DND-41 (cell line): ENCODE measurements at regions not wholly inside any gene's neighbourhood (a gene's known extent, or its start where the extent isn't known, plus 50 kb on each side); places are given as distances from the start of the nearest gene placed in this dataset.

Source experiments
- ATAC-seq: fragments of 200-7000 bp; cut with Tn5 transposase; 3 replicates; pipeline ENCODE4 v1.9.1; 2021; ENCODE audit warnings: low read depth; ENCODE audit not compliant: insufficient read depth
- DNase-seq: peaks from one replicate; pipeline ENCODE4 v3.0.0-alpha.2; 2020
- H2AFZ ChIP-seq: 2 replicates; pipeline ENCODE4 v1.6.0; 2012; ENCODE audit warnings: low read depth, low read length
- H3K27ac ChIP-seq: 2 replicates; pipeline ENCODE4 v1.5.1; 2012; ENCODE audit warnings: low read length, inconsistent platforms
- H3K27me3 ChIP-seq: fragments of 200-600 bp; sonication (generic); 2 replicates; pipeline ENCODE4 v1.6.0; 2012; ENCODE audit warnings: low read length, mild to moderate bottlenecking, inconsistent platforms; ENCODE audit not compliant: insufficient read depth, poor library complexity
- H3K36me3 ChIP-seq: 2 replicates; pipeline ENCODE4 v1.5.1; 2012; ENCODE audit warnings: low read length, inconsistent platforms; ENCODE audit not compliant: insufficient read depth
- H3K4me1 ChIP-seq: 2 replicates; pipeline ENCODE4 v1.5.1; 2012; ENCODE audit warnings: mild to moderate bottlenecking, low read length; ENCODE audit not compliant: insufficient read depth
- H3K4me2 ChIP-seq: 2 replicates; pipeline ENCODE4 v1.6.0; 2012; ENCODE audit warnings: mild to moderate bottlenecking, moderate library complexity, low read length, inconsistent platforms; ENCODE audit not compliant: insufficient read depth
- H3K4me3 ChIP-seq, 2 experiments: fragments of 200-600 bp in 1 of 2; shearing (Covaris generic) in 1 of 2; 2 replicates each; pipeline ENCODE4 v1.5.1; 2012 to 2016; ENCODE audit warnings: inconsistent platforms in 2 of 2, low read length in 2 of 2, mild to moderate bottlenecking in 2 of 2, low read depth in 1 of 2, moderate library complexity in 1 of 2
- H3K79me2 ChIP-seq: 2 replicates; pipeline ENCODE4 v1.6.0; 2012; ENCODE audit warnings: low read length, inconsistent platforms; ENCODE audit not compliant: insufficient read depth
- H3K9ac ChIP-seq: 2 replicates; pipeline ENCODE4 v1.6.0; 2012; ENCODE audit warnings: low read depth, mild to moderate bottlenecking, inconsistent platforms, low read length, moderate library complexity
- H3K9me3 ChIP-seq: 2 replicates; pipeline ENCODE4 v1.5.1; 2012; ENCODE audit warnings: low read length, moderate library complexity, mild to moderate bottlenecking, inconsistent platforms; ENCODE audit not compliant: insufficient read depth, severe bottlenecking
- H4K20me1 ChIP-seq: 2 replicates; pipeline ENCODE4 v1.6.0; 2012; ENCODE audit warnings: low read length; ENCODE audit not compliant: insufficient read depth
- EZH2 ChIP-seq: IDR thresholded peaks from 3 replicates; pipeline ENCODE4 v1.6.1; 2012; ENCODE audit warnings: borderline replicate concordance, low read depth, mild to moderate bottlenecking, moderate library complexity, low read length, inconsistent platforms; ENCODE audit not compliant: severe bottlenecking
- TF ChIP-seq, protein P1 (sequence below): IDR thresholded peaks from 2 replicates; pipeline ENCODE4 v1.5.1; 2012; ENCODE audit warnings: borderline replicate concordance, low read length, moderate library complexity, mild to moderate bottlenecking; ENCODE audit not compliant: poor library complexity, severe bottlenecking; ENCODE audit errors: extremely low read depth

DNA sequence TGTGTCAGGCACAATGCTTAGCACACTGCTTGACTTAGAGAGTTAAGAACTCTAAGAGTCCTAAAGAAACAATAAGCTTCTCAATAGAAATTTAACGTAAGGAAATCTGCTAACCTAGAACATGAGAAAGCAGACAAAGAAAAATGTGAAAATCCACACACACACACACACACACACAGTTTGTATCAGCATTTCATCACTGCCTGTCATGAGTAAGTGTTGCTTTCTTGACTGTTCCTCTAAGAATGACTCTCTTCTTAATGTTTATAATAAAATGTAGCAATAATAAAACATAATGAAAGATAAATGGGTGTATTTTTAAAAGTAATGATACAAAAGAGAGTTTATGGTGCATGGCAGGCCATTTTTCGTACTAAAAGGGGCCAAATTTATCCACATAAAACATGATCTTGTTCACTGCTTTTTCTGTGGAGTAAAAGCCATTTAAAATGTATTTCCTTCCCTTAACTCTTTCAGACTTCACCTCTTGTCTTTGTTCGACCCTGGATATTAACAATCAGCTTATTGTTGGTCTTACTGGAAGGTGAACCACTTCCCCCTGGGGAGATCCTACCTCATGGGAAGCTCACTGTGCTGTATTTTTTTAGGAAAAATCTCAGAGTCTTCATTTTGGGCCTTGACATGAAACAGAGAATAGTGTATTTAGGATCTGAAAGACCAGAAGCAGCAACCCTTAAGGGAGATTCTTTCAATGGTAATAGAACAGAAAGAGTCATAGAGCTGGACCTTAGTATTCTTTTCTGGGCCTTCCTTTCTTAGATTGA, 107.3 kb upstream of the ANKRD55 start:
- Histone ChIP-seq H3K4me3 (no peak overlapping the region), H3K79me2 (no peaks in the 10 kb centered on the region), H3K4me2 (no peak overlapping the region), H3K9me3 (no peaks in the 10 kb centered on the region), H4K20me1 (no peaks in the 10 kb centered on the region), H3K27ac (no peak overlapping the region), H3K36me3 (no peaks in the 10 kb centered on the region), H3K4me1 (no peaks in the 10 kb centered on the region), H3K27me3 (peaks cover 3% of the 10 kb centered on the region), H3K9ac (no peak overlapping the region), H2AFZ (no peak overlapping the region)
- no peak for DNase-seq
- no peak for ATAC-seq
- TF ChIP-seq, protein P1, sequence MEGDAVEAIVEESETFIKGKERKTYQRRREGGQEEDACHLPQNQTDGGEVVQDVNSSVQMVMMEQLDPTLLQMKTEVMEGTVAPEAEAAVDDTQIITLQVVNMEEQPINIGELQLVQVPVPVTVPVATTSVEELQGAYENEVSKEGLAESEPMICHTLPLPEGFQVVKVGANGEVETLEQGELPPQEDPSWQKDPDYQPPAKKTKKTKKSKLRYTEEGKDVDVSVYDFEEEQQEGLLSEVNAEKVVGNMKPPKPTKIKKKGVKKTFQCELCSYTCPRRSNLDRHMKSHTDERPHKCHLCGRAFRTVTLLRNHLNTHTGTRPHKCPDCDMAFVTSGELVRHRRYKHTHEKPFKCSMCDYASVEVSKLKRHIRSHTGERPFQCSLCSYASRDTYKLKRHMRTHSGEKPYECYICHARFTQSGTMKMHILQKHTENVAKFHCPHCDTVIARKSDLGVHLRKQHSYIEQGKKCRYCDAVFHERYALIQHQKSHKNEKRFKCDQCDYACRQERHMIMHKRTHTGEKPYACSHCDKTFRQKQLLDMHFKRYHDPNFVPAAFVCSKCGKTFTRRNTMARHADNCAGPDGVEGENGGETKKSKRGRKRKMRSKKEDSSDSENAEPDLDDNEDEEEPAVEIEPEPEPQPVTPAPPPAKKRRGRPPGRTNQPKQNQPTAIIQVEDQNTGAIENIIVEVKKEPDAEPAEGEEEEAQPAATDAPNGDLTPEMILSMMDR = no peak
- TF ChIP-seq EZH2 = no peak

DNA sequence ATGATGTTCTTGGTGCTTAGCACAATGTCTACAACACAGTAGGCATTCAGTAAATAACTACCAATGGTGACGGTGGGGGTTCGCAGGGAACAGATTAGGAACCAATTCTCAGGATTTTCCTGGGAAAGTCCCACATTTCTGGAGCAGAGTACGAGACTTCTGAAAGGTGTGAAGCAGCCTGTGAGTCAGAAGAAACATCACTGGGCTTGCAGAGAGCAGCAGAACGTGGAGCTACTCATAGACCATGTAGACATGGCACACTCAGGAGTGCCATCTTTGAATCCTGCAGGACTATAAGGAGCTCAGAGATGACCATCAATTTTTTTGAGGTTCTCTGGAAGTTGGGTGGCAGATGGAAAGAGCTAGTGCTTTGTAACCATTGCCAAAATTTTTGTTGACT, 106.6 kb upstream of the ANKRD55 start:
- ATAC-seq (no peak), DNase-seq (no peak)
- H3K9me3 ChIP-seq = no peaks in the 10 kb centered on the region
- no peaks in the 10 kb centered on the region for H4K20me1 ChIP-seq
- TF ChIP-seq EZH2 = no peak
- TF ChIP-seq, protein P1 = no peak
- no peaks in the 10 kb centered on the region for H3K36me3 ChIP-seq
- no peak overlapping the region for H2AFZ ChIP-seq
- H3K27me3 ChIP-seq = peaks cover 3% of the 10 kb centered on the region
- H3K4me2 ChIP-seq = no peak overlapping the region
- no peak overlapping the region for H3K27ac ChIP-seq
- no peak overlapping the region for H3K9ac ChIP-seq
- H3K4me1 ChIP-seq = no peaks in the 10 kb centered on the region
- no peaks in the 10 kb centered on the region for H3K79me2 ChIP-seq
- H3K4me3 ChIP-seq = no peak overlapping the region

DNA sequence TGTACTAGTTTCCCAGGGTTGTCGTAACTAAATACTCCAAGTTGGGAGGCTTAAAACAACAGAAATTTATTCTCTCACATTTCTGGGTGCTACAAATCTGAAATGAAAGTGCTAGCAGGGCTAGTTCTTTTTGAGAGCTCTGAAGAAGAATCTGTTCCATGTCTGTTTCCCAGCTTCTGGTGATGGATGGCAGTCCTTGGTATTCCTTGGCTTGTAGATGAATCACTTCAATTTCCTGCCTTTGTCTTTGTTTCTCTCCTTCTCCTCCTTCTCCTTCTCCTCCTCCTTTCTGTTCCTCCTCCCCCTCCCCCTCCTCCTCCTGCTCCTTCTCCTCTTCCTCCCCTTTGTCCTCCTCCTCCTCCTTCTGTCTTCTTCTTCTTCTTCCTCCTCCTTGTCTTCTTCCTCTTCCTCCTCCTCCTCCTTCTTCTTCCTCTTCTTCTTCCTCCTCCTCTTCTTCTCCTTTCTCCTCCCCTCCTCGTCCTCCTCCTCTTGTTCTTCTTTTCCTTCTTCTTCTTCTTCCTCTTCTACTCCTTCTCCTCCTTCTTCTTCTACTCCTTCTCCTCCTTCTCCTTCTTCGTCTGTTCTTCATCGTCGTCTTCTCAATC, 104.7 kb upstream of the ANKRD55 start:
- no peak for ATAC-seq
- TF ChIP-seq, protein P1 = no peak
- no peak for TF ChIP-seq EZH2
- Histone ChIP-seq H3K9me3 (no peaks in the 10 kb centered on the region), H3K4me3 (no peak overlapping the region), H3K9ac (no peak overlapping the region), H3K4me2 (no peak overlapping the region), H4K20me1 (no peaks in the 10 kb centered on the region), H3K79me2 (no peaks in the 10 kb centered on the region), H3K4me1 (no peaks in the 10 kb centered on the region), H3K27me3 (peaks cover 3% of the 10 kb centered on the region), H3K27ac (no peak overlapping the region), H3K36me3 (no peaks in the 10 kb centered on the region), H2AFZ (no peak overlapping the region)
- no peak for DNase-seq
